GF-D8 (cell line): ENCODE measurements at regions not wholly inside any gene's neighbourhood (a gene's known extent, or its start where the extent isn't known, plus 50 kb on each side); places are given as distances from the start of the nearest gene placed in this dataset.
"Not testable (repeated sequence)": the region's sequence is repeated elsewhere in the genome, so short reads cannot be mapped to it uniquely, and the experiment has no call there.

Experiments used
- DNase-seq: peaks from one replicate; lab custom pipeline; 2025; lab: John Stamatoyannopoulos, UW

GRCh38 chr20:22529150-22530019 is 55.0 kb downstream of the FOXA2 start:
- no peak for DNase-seq

DNA sequence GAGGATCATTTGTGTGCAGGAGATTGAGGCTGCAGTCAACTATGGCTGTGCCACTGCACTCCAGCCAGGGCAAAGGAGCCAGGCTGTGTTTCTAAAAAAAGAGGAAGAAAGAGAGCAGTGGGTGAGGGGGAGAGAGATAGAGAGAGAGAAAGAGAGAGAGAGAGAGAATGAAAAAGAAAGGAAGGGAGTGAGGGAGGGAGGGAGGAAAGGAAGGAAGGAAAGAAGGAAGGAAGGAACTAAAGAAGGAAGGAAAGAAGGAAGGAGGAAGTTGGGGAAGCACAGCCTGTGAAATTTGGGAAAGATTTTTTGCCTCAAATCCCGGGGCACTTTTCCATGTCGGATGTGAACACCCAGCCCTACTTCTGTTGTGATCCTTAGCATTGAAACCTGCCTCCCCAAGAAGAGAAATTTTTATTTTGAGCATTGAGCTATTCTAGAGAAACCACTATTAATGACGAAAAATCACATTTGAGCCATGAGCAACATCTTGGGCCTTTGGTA is 57.8 kb downstream of the FOXA2 start:
- no peak for DNase-seq

DNA sequence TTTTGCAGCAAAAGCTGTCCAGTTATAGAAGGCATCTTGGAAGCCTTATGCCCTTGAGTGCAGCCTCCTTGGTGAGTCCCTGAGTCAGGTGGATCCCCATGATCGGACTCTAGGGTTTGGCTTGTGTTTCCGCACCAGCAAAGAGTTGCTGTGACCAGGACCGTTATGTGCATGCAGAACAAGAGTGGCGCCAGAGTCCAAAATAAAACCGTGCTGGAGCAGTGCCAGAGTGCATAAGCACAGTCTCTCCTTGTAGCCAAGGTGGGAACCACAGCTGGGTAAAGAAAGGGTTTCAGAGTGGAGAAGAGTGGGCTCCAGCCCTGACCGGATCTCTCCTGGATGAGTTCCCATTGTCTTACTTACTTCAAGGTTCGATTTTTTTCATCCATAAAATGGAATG is 58.6 kb downstream of the FOXA2 start:
- DNase-seq = no peak

- DNase-seq = no peak
Observed at GRCh38 chr20:22525069-22525820, 59.1 kb downstream of the FOXA2 start.

DNA sequence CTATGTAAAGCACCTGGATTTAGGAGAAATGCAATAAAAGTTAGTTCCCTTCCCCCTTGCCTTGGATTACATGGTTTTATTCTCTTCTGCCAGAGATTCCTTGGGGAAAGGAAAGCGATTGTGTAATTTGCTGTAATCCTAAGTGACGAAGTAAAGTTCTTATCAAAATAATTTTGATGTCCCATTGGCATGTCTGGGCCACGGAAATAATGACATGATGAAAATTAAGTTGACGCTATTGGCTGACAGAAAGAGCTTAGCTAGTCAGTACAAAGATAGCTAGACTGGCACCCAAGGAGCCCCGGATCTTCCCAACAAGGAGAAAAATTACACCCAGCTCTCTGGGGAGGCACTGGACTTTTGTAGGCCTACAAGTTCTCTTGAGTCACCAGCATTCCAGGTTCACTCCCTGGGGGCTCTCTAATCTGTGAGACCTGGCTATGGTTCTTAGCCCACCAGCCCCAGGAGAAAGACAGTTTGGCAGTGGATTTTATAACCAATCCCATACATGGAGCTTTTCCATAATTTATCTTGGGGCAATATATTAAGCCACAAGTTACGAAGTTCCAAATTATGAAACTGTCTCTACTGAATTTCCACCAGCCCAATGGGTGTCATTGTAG is 59.9 kb downstream of the FOXA2 start:
- no peak for DNase-seq

DNA sequence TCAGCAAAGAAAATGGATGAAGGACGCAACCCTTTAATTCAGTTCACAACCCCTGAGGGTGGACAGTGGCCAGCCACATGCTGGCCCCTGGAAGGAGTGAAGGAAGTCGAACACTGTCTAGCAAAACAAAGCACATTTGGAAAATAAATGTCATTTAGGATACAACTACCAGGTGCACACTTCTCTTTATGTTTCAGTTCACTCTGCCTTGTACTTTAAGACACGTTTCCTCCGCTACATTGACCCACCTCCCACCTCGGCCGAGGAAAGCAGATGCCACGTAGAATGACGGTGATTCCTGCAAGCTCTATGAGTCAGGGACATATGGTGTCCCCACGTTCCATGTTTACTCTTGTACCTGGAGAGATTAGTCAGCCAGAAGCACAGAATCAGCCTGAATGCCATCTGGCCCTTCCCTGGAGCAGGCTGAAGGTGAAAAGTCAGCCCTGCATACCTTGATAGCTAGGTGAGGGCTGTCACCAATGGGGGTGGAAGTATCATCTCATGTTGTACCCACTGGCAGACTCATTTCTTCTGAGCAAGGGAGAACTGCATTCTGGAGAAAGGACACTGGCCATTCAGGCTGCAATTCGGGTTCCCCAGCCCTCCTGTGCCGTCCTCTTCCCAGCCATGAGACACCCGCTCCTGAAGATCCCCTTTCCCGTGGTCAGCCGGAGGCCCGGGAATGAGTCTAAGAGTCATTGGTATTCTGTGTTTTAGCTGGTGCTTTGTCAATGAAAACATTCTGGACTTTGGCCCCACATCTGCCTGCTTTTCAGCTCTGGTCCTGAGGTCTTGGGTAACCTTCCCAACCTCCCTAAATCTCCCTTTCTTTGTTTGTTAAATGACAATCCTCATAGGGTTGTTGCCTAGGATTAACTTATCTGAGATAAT is 60.6 kb downstream of the FOXA2 start:
- no peak for DNase-seq

GRCh38 chr20:22523128-22523498 is 61.3 kb downstream of the FOXA2 start:
- no peak for DNase-seq

DNA sequence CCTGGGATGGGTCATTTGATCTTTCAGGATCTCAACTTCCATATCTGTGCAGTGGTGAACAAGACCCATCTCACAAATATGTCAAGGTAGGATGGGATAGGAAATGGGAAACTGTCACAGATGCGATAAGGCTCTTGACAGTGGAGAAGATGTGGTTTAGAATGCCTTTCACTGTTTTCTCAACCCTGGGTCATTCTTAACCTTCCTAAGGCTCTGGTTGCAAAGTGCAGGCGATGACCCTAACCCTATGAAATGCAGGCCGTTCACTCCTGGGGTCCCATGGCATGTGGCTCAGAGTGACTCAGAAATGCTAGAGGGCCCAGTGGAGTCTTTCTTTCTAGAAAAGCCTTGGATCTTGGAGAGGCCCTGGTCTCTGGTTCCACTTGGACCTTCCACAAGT is 61.7 kb downstream of the FOXA2 start:
- no peak for DNase-seq

DNA sequence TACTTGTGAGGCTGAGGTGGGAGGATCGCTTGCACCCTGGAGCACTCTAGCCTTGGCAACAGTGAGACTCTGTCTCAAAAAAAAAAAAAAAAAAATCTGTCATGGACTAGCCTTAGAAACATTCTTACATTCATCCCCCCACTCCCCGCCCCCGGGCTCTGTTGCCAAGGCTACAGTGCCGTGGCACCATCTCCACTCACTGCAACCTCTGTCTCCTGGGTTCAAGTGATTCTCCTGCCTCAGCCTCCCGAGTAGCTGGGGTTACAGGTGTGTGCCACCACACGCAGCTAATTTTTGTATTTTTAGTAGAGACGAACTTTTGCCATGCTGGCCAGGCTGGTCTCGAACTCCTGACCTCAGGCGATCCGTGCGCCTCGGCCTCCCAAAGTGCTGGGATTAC is 62.4 kb downstream of the FOXA2 start:
- DNase-seq = not testable (repeated sequence)

DNA sequence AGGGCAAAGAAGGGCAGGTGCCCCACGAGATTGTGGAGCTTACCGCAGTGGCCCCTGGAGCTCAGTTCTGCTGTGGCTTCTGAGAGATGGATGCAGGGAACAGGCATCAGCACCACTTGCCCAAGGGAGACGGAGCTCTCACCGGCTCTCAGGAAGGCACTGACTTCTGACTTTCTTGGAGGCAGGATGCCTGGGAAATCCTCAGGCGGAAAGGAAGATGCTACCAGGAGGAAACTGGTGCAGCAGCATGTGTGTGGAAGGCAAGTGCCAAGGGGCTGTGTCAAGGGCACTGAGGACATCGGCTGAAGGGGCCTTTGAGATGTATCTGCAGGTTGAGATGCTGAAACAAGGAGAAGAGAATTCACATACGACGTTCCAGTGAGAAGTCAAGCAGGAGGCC is 64.0 kb downstream of the FOXA2 start:
- DNase-seq = no peak

DNA sequence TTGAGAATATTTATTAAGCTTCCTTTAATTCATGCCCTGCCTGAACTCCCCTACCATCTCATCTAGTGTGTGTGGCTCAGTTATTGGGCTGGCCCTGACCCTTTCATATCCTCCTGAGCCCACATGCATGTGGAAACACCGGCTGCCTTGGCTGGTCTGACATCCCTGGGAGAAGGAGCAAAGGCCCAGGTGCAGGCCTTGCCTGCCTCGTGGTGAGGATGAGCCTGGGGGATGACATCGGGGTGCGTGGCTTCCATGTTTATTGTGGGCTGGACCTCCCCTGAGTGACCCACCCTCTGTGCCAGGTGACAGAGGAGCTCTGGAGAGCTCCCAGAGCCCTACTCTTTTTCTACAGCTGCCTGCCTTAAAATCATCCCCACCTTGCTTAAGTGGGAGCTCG is 69.1 kb downstream of the FOXA2 start:
- no peak for DNase-seq

- DNase-seq = no peak
Observed at GRCh38 chr20:22513574-22513973, 70.8 kb downstream of the FOXA2 start.

DNA sequence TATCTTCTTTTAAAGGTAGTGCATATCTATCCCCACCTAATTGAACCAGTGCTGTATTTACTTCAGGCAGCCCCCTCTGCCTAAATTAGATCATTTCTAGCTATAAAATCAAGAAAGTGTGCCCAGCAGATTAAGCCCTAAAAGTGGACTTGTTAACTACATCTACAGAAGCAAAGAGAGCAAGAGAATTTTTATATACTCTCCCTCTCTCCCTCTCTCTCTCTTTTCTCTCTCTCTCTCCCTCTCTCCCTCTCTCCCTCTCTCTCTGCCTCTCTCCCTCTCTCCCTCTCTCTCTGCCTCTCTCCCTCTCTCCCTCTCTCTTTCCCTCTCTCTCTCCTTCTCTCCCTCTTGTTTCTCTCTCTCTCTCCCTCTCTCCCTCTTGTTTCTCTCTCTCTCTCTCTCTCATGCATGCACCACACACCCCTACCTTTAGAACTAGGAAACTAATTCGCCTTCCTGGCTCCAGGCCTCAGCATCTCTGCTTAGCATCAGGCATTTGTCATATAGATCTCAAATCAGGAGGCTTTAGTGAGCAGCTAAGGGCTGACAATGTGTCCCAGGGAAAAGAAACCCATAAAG is 71.4 kb downstream of the FOXA2 start:
- no peak for DNase-seq

DNA sequence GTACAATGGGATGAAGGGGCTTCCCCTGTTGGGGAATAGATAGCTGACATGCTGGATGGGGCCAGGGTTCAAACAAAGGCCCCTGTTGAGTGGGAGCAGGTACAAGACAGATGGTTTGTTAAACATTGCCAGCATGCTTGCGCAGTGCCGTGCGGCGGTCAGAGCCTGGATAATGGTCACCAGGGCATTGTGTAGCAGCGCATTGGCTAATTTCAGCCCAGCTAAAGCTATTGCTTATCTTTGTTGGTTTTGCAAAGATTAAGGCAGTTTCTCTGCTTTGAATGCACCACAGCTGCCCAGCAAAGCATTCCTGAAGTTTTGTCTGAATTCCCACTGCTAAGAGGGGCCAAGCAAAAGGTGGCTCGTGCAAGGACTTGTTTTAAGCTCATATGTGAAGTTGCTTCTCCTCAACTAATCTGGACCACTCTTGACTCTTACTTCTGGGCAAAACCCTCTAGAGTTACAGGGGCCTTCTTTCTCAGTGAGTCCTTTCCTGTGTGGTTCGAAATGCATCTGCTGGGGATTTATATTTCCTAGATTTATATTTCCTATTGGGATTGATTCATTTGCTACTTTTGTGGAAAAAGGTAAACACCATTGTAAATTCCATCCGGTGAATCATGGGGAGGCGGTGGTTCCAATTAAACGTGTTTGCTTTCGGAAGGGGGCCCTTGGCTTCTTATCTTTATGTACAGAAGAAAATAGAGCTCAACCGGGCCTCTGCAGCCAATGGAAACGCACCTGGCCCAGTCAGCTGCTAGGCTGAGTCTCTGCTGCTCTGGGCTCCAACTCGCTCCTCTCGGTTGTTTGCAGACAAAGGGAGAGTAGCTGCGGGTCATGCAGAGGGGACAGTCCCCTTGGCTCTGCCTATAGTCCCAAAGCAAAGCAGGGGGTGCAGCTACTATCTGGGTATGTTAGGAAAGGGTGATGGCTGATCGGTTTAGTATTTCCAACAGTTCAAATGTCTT is 72.1 kb downstream of the FOXA2 start:
- DNase-seq = no peak

DNA sequence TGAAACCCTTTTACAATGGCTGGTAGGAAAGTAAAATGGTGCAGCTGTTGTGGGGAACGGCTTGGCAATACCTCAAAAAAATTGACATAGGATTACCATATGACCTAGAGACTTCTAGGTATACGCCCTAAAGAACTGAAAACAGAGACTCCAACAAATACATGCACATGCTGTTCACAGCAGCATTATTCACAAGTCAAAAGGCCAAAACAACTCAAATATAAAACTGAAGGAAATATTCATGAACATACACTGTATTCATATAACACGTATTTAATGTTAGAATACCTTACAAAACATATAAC is 74.6 kb downstream of the FOXA2 start:
- DNase-seq = no peak

- no peak for DNase-seq
Observed at GRCh38 chr20:22509090-22509842, 75.1 kb downstream of the FOXA2 start.

DNA sequence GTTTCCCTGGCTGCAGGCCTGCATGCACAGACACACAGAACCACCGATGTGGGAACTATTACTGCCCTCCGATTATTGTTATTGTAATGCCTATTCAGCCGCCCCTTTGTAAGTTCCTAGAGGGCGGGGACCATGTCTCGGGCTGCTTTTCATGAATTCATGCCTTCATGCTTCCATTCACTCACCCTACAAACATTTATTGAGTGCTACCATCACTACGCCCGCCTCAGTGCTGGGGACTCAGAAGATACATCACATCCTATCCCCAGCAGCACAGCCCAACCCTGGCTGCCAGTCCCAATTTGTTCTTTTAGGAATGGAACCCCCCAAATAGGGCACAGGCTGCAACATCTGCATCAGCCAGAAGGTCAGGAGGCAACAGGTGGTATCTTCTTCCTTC is 75.9 kb downstream of the FOXA2 start:
- no peak for DNase-seq

DNA sequence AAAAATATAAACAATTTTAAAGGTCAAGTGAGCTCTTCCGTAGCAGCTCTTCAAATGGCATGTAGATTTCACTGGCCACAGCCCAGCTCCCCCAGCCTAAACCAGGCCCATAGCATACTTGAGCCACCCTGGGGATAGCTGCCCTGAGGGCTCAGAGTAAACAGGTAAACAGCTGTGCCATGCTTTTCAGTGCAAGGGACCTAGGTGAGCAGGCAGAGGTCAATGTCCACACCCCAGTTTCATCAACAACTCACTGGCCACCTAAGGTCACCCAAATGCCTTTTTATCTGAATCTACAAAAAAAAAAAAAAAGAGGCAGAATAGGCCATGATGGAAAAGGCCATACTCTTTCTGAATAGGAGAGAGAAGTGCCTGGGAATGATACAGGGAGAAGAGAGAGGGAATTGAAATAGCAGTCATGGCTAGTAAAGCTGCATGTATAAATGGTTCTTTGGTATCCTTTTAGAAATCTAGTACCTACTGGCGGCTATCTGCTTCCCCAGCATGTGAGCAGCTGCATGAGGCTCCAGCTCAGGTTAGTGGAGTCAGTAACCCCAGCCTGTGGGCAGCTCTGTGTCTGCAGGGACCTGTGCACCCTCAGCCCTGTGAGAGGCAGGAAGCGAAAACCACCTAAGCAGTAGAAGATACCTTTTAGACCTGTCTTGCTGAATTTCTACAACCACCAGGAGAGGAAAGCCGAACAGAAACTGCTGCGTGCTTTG is 77.0 kb downstream of the FOXA2 start:
- no peak for DNase-seq

DNA sequence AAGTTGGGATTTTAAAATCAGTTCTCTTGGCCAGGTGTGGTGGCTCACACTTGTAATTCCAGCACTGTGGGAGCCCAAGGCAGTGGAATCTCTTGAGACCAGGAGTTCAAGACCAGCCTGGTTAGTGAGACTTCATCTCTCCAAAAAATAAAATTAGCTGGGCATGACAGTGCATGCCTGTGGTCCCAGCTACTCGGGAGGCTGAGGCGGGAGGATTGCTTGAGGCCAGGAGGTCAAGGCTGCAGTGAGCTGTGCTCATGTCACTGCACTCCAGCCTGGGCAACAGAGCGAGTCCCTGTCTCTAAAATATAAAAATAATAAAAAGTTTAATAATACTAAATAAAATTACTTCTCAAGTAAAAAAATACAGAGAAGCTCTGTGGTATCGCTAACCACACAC is 77.5 kb downstream of the FOXA2 start:
- no peak for DNase-seq
